Activated naive CD4-positive, alpha-beta T cell treated with anti-CD3 and anti-CD28 coated beads for 36 hours (primary cell): ENCODE measurements at regions not wholly inside any gene's neighbourhood (a gene's known extent, or its start where the extent isn't known, plus 50 kb on each side); places are given as distances from the start of the nearest gene placed in this dataset.

ENCODE experiments used
- CTCF ChIA-PET: fragments of 350-600 bp; sonication (Branson Sonifier 250); formaldehyde crosslinking; loops from one replicate; lab custom pipeline; 2021; ENCODE audit warnings: antibody characterized with exemption; lab: Charles Lee
- DNase-seq: peaks from one replicate; pipeline ENCODE4 v3.0.0-alpha.2; 2020
- H3K27ac Mint-ChIP-seq: one replicate; pipeline ENCODE4 v1.8.0; 2021; ENCODE audit warnings: mild to moderate bottlenecking, mixed read lengths
- H3K27me3 Mint-ChIP-seq: one replicate; pipeline ENCODE4 v1.8.0; 2021; ENCODE audit warnings: low read depth, mixed read lengths
- H3K36me3 Mint-ChIP-seq: one replicate; pipeline ENCODE4 v1.8.0; 2021; ENCODE audit warnings: low read depth, mixed read lengths
- H3K4me1 Mint-ChIP-seq: one replicate; pipeline ENCODE4 v1.8.0; 2021; ENCODE audit warnings: low read depth, mixed read lengths
- H3K4me3 Mint-ChIP-seq: one replicate; pipeline ENCODE4 v1.8.0; 2021; ENCODE audit warnings: mild to moderate bottlenecking, moderate library complexity, mixed read lengths
- H3K9me3 Mint-ChIP-seq: one replicate; pipeline ENCODE4 v1.8.0; 2021; ENCODE audit warnings: mixed read lengths
- intact Hi-C: fragments of 100-400 bp; cut with micrococcal nuclease; formaldehyde crosslinking; loops from one replicate; pipeline ENCODE4 v1.15.1; 2023

DNA sequence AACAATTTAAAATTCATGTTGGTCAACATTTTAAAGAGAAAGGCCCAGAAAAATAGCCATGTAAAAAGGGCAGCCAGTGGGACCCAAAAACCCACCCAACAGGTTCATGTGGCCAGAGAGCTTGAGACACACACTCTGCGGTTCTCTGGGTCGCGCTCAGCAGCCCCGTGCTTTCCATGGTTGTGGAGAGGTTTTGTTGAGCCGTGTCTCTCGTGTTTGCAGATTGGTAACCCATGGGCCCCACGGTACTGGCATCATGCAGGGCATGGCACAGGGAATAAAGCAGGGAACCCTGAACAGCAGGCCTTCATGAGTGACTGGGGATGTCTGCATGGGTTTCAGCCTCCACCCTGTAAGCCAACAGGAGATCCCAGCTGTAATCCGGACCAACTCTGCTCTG lies 127.7 kb upstream of the CST7 start:
- intact Hi-C loops = no loop called here
- H3K9me3 Mint-ChIP-seq = no peaks in the 10 kb centered on the region
- H3K27me3 Mint-ChIP-seq = no peaks in the 10 kb centered on the region
- no peak overlapping the region for H3K4me3 Mint-ChIP-seq
- H3K36me3 Mint-ChIP-seq = no peaks in the 10 kb centered on the region
- DNase-seq = no peak
- H3K4me1 Mint-ChIP-seq = no peaks in the 10 kb centered on the region
- CTCF ChIA-PET = no interaction called here
- no peak overlapping the region for H3K27ac Mint-ChIP-seq

DNA sequence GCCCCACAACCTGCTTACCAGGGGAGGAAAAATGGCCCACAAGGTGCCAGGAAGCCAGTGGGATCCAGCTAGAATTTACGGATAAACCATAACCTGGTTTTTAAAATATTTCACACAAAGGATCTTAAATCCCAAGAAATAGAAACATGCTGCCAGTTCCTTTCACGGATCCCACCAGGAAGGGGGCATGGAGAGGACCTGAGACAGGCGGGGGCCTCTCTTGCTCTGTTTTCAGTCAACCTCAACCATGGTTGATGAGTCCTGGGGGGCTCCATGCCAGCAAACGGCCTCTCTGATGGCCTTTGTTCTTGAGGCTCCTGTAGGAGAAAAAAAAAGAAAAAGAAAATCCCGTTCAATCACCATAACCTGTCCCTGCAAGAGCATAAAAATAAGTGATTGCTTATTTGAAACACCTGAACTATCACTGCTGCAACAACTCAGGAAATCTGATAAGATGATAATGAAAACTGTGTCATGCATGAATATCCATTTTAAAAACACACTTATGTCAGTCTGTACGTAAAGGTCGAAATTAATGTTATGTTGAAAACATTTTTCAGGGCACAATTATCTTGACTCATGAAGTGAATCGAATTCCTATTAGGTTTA lies 125.8 kb upstream of the CST7 start:
- H3K4me1 Mint-ChIP-seq = no peaks in the 10 kb centered on the region
- CTCF ChIA-PET = no interaction called here
- no peak overlapping the region for H3K27ac Mint-ChIP-seq
- H3K36me3 Mint-ChIP-seq = no peaks in the 10 kb centered on the region
- no peak for DNase-seq
- no peaks in the 10 kb centered on the region for H3K27me3 Mint-ChIP-seq
- no peaks in the 10 kb centered on the region for H3K9me3 Mint-ChIP-seq
- no peak overlapping the region for H3K4me3 Mint-ChIP-seq
- intact Hi-C loops = no loop called here

DNA sequence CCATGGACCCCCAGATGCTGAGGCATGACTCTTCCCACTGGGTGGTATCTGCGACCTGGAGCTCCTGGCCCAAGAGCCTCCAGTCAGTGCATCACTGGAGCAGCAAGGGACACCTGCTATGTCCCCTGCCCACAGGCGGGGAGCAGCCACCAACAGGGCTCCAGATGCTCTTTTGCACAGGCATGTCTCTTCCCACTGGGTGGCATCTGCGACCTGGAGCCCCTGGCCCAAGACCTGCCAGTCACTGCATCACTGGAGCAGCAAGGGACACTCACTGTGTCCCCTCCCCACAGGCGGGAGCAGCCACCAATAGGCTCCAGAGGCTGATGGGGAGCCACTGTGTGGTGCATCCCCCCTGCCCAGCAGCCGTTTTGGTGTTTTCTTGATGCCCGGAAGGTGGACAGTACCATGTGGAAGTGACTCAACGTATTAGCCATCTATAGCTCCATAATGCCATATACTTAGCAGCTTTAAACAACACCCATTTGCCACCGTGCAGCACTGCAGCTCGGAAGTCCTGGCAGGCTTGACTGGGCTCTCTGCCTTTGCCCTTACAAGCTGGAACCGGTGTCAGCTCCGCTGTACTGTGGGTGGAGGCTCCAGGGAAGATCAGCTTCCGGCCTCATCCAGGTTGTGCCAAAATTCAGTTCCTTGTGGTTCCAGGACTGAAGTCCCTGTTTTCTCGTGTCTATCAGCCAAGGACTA lies 124.9 kb upstream of the CST7 start:
- H3K27ac Mint-ChIP-seq = no peak overlapping the region
- no peaks in the 10 kb centered on the region for H3K27me3 Mint-ChIP-seq
- no peaks in the 10 kb centered on the region for H3K4me1 Mint-ChIP-seq
- DNase-seq = no peak
- no peaks in the 10 kb centered on the region for H3K9me3 Mint-ChIP-seq
- intact Hi-C loops = no loop called here
- no peaks in the 10 kb centered on the region for H3K36me3 Mint-ChIP-seq
- CTCF ChIA-PET = interaction anchor here (0.5 kb wide), 1 partner anchor 228 kb away, joined by 4 read pairs; no protein-coding TSS in a partner anchor
- no peak overlapping the region for H3K4me3 Mint-ChIP-seq

DNA sequence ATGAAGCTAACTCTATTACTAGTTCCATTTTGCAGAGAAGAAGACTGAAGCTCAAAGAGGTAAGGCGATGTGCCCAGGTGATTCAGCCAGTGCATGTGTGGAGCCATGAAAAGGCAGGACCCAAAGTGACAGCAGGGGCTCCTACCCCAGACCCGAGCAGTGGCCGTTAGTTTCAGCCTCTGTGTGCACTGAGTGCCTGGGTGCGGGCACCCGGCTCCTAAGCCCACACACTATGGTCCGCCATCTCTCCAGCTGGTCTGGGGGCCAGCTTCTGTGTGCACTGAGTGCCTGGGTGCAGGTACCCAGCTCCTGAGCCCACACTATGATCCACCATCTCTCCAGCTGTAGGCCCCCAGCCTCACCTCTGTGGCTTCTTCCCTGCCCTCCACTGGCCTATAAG lies 123.5 kb upstream of the CST7 start:
- intact Hi-C loops = no loop called here
- no peak for DNase-seq
- no peaks in the 10 kb centered on the region for H3K9me3 Mint-ChIP-seq
- no peak overlapping the region for H3K4me3 Mint-ChIP-seq
- CTCF ChIA-PET = no interaction called here
- H3K27me3 Mint-ChIP-seq = no peaks in the 10 kb centered on the region
- H3K4me1 Mint-ChIP-seq = no peaks in the 10 kb centered on the region
- no peaks in the 10 kb centered on the region for H3K36me3 Mint-ChIP-seq
- H3K27ac Mint-ChIP-seq = no peak overlapping the region

DNA sequence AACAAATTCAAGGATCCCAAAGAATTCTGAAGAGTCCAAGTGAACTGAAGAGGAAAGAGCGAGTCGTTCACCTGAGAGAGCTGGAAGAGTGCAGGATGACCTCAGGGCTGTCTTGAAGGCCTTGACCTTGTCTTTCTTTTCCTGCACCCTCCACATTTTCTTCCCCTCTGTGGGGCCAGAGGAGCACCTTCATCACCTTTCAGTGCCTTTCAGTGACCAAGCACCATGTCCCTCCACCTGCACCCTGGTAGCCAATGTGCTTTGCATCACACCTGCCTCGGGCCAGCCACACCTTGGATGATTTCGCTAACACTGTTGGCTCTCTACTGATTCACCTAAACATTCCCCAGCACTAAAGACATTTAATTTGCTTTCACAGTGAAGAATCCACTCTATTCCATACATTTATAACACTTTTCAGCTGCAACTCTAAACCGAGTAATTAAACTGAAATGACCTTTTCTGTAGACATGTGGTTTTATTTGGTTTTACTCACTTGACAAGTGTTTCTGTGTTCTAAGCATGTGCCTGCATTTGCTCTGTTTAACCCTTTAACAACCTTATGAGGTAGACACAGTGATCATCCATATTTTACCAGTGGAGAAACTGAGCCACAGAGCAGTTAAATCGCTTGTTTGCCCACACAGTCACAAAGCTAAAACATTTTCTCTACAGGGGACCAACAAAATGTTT lies 121.3 kb upstream of the CST7 start:
- Mint-ChIP-seq H3K27me3 (no peaks in the 10 kb centered on the region), H3K27ac (no peak overlapping the region), H3K4me3 (no peak overlapping the region), H3K36me3 (no peaks in the 10 kb centered on the region), H3K9me3 (no peaks in the 10 kb centered on the region), H3K4me1 (no peaks in the 10 kb centered on the region)
- intact Hi-C loops = no loop called here
- DNase-seq = no peak
- CTCF ChIA-PET = no interaction called here

DNA sequence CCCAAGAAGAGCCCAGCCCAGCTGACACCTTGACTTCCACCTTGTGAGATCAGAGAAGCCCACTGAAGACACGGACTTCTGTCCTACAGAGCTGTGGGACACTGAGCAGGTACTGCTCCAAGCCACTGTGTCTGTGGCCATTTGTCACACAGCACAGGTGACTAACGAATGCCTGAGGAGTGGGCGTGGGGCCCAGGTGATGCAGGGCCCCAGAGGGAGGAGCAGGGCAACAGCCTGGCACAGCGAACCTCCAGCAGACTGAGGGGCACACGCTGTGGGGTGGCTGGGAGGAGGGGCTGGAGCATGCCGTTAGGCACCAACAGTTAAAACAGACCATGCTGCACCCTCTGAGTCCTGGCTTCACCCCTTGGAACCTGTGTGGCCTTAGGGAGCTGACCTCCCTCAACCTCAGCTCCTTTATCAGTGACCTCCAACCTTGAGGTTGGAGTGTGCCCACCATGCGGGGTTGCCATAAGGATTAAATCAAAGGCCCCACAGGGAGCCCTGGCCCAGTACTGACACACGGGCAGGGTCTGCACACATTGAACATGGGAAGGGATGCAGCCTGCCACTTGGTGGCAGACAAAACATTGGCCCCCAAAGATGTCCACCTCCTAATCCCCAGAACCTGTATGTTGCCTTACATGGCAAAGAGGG lies 119.9 kb upstream of the CST7 start:
- CTCF ChIA-PET = no interaction called here
- intact Hi-C loops = no loop called here
- no peaks in the 10 kb centered on the region for H3K9me3 Mint-ChIP-seq
- DNase-seq = no peak
- H3K4me1 Mint-ChIP-seq = no peaks in the 10 kb centered on the region
- H3K27ac Mint-ChIP-seq = no peak overlapping the region
- no peaks in the 10 kb centered on the region for H3K27me3 Mint-ChIP-seq
- no peak overlapping the region for H3K4me3 Mint-ChIP-seq
- H3K36me3 Mint-ChIP-seq = no peaks in the 10 kb centered on the region

DNA sequence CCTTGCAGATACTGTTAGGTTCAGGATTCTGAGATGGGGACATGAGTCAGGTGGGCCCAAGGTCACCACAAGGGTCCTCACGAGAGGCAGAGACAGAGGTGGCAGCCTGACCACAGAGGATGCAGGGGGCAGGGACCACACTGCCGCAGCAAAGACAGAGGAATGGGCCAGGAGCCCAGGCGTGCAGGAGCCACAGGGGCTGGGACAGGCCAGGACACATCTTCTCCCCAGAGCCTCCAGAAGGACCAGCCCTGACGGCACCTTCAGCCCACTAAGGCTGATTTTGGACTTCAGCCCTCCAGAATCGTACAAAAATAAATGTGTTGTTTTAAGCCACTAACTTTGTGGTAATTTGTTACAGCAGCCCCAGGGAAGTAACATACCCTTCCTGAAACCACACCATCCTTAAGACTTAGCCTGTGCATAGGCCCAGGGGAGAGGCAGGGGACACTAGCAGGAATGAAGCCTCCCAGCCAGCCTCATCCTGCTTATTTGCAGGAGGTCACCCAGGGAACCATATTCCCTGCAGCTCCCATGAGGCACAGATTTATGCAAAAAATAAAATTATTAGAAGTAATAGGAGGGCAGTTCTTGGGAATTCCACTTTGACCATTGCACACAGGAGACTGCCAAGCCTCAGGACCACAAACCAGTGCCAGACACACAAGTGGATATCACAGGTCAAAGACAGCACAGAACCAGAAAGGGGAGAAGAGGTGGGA lies 119.3 kb upstream of the CST7 start:
- H3K36me3 Mint-ChIP-seq = no peaks in the 10 kb centered on the region
- CTCF ChIA-PET = no interaction called here
- intact Hi-C loops = no loop called here

DNA sequence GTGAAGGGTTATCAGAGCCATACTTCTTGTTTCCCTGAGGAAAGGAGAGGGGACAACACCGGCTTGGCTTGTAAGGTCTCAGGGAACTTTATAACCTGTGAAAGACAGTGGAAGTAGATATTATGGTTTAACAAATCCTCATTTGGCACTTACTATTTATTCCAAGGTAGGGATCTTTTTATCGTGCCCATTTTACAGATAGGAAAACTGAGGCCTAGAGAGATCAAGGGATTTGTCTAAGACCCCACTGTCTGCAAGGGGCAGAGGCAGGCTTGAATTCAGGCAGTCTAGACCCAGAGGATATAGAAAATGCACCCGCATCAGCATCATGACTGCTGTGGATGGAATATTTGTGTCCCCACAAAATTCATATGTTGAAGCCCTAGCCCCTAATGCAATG lies 118.4 kb upstream of the CST7 start:
- H3K4me3 Mint-ChIP-seq = no peak overlapping the region
- H3K36me3 Mint-ChIP-seq = no peaks in the 10 kb centered on the region
- H3K9me3 Mint-ChIP-seq = no peaks in the 10 kb centered on the region
- CTCF ChIA-PET = no interaction called here
- H3K4me1 Mint-ChIP-seq = no peaks in the 10 kb centered on the region
- H3K27me3 Mint-ChIP-seq = no peaks in the 10 kb centered on the region
- no peak overlapping the region for H3K27ac Mint-ChIP-seq
- no peak for DNase-seq
- intact Hi-C loops = no loop called here

More for the DNA sequence above, 119.3 kb upstream of the CST7 start:
- no peaks in the 10 kb centered on the region for H3K4me1 Mint-ChIP-seq
- no peaks in the 10 kb centered on the region for H3K27me3 Mint-ChIP-seq
- H3K27ac Mint-ChIP-seq = no peak overlapping the region
- no peak overlapping the region for H3K4me3 Mint-ChIP-seq
- no peak for DNase-seq
- H3K9me3 Mint-ChIP-seq = no peaks in the 10 kb centered on the region

DNA sequence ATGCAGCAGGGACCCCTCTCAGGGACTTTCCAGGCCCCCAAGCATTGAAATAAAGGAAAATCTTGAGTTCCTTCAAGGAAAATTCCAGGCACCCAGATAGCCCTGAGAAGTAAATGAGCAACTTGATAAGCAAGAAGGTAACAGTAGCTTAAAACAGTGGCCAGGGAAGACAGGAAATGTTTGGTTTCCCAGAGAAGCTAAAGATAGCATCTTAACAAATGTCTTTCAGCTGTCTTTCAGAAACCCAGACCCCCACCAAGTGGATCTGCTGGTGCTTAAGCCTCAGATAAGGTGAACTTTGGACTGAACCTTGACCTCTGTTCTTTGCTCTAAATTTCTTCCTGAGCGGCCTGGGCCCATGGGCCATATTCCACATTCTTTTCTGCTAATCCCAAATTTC lies 117.8 kb upstream of the CST7 start:
- Mint-ChIP-seq H3K27ac (no peak overlapping the region), H3K27me3 (no peaks in the 10 kb centered on the region), H3K36me3 (no peaks in the 10 kb centered on the region), H3K4me3 (no peak overlapping the region), H3K4me1 (no peaks in the 10 kb centered on the region), H3K9me3 (no peaks in the 10 kb centered on the region)
- no peak for DNase-seq
- intact Hi-C loops = no loop called here
- CTCF ChIA-PET = no interaction called here

DNA sequence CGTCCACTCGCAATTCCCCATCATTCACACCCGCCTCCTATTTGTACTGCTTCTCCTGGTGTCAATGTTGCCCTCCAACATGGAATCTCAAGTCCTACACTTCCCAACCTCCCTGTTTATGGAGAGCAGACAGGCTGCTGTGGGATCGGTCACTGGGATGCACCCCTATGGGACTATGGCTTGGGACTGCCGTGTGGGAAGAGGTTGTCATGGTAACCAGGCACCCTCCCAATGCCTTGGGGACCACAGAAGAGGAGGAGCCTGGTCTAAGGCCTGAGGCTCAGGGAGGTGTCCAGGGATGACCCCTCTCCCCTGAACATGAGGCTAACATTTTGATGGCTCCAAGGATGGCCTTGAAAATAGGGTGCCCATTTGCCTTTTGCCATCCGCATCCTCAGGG lies 116.6 kb upstream of the CST7 start:
- intact Hi-C loops = no loop called here
- H3K9me3 Mint-ChIP-seq = no peaks in the 10 kb centered on the region
- no peak overlapping the region for H3K27ac Mint-ChIP-seq

DNA sequence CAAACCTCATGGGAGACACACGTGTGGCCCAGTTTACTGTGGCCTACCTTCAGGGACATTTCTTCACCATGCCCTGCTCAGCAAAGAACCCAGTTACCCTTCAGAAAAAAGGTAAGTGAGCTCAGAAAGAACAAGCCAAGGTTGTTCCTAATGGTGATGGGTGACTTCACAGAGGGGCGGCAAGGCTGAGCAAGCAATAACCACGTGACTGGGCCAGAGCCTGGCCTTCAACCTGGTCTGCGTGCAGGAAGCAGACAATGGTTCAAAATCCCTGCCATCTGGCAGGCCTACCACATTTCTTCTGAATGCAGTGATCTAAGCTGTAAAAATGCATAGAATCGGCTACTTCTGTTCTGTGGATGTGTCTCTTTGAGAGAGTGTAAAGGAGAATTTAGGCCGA lies 115.5 kb upstream of the CST7 start:
- CTCF ChIA-PET = interaction anchor here (2.2 kb wide), 1 partner anchor 84 kb away, joined by 7 read pairs; no protein-coding TSS in a partner anchor
- Mint-ChIP-seq H3K27me3 (peaks cover 2% of the 10 kb centered on the region), H3K4me3 (no peak overlapping the region), H3K27ac (no peak overlapping the region), H3K4me1 (no peaks in the 10 kb centered on the region), H3K9me3 (no peaks in the 10 kb centered on the region), H3K36me3 (no peaks in the 10 kb centered on the region)
- intact Hi-C loops = no loop called here
- no peak for DNase-seq

More for the DNA sequence above, 116.6 kb upstream of the CST7 start:
- Mint-ChIP-seq H3K27me3 (peaks cover 2% of the 10 kb centered on the region), H3K4me3 (no peak overlapping the region), H3K4me1 (no peaks in the 10 kb centered on the region), H3K36me3 (no peaks in the 10 kb centered on the region)
- no peak for DNase-seq
- CTCF ChIA-PET = interaction anchor here (0.6 kb wide), 1 partner anchor 81 kb away, joined by 4 read pairs; no protein-coding TSS in a partner anchor

DNA sequence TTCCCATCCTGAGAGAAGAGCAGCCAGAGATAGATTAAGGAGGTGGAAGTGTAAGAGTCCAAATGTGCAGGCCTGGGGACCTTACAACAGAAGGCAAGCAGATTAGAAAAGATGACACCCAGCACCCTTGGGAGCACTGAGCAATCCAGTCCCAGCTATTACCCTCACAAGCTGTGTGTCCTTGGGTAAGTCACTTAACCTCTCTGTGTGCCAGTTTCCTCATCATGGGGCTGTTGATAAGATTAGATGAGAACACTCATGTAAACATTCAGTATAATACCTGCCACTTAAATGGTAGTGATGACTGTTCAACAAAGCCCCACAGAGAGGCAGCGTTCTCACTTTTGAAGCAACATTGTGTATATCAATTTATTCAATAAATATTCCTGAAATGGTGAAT lies 114.8 kb upstream of the CST7 start:
- CTCF ChIA-PET = interaction anchor here (2.2 kb wide), 1 partner anchor 83 kb away, joined by 7 read pairs; no protein-coding TSS in a partner anchor
- intact Hi-C loops = no loop called here
- no peaks in the 10 kb centered on the region for H3K4me1 Mint-ChIP-seq

More for the DNA sequence above, 114.8 kb upstream of the CST7 start:
- Mint-ChIP-seq H3K27me3 (peaks cover 2% of the 10 kb centered on the region), H3K4me3 (no peak overlapping the region), H3K36me3 (no peaks in the 10 kb centered on the region), H3K27ac (no peak overlapping the region), H3K9me3 (no peaks in the 10 kb centered on the region)
- DNase-seq = no peak
